ENCODE measurements at regions not wholly inside any gene's neighbourhood (a gene's known extent, or its start where the extent isn't known, plus 50 kb on each side); places are given as distances from the start of the nearest gene placed in this dataset.

- H3K4ac ChIP-seq (ENCODE audit: low read depth, low read length), result no peak overlapping the region
- H2AFZ ChIP-seq (ENCODE audit: low read length), result no peak overlapping the region
- no peaks in the 10 kb centered on the region for H3K79me2 ChIP-seq (ENCODE audit: insufficient read depth, low read length)
- H2BK20ac ChIP-seq (ENCODE audit: low read depth, low read length, poor library complexity, severe bottlenecking), result no peak overlapping the region
- Mint-ChIP-seq H3K4me3 (no peak overlapping the region), H3K9me3 (peaks cover 3 to 7% of the 10 kb centered on the region in 2 experiments; a peak in 2 of 5 replicates), H3K36me3 (ENCODE audit: insufficient read depth in 1 of 3, low read depth in 3 of 3) (peaks cover 0 to under 1% (median 0%) of the 10 kb centered on the region in 3 experiments; a peak in 3 of 7 replicates), H3K27me3 (ENCODE audit: low read depth) (no peaks in the 10 kb centered on the region), H3K27ac (no peak overlapping the region), H3K4me1 (peaks cover 17 to 19% of the 10 kb centered on the region in 2 experiments)
- no peak overlapping the region for H3K27ac ChIP-seq (ENCODE audit: insufficient read length, low read depth, low read length)
- H3K4me1 ChIP-seq (ENCODE audit: insufficient read depth, low read length), result peaks cover 2% of the 10 kb centered on the region; the same call in 1 of the 2 replicates
- H3K27me3 ChIP-seq (ENCODE audit: insufficient read depth, low read length), result no peaks in the 10 kb centered on the region
- H3K4me2 ChIP-seq (ENCODE audit: insufficient read depth, insufficient read length, low read length), result no peak overlapping the region
- no peak overlapping the region for H3K14ac ChIP-seq (ENCODE audit: insufficient read depth, low read length)
- no peak overlapping the region for H3K23ac ChIP-seq (ENCODE audit: insufficient read length, low read depth, low read length)
- no peak for TF ChIP-seq CTCF (conservative IDR thresholded peaks at IDR 0.05)
- H2BK12ac ChIP-seq (ENCODE audit: insufficient read length, low read depth, low read length), result no peak overlapping the region
- H4K20me1 ChIP-seq (ENCODE audit: control insufficient read depth, insufficient read depth, insufficient read length), result no peaks in the 10 kb centered on the region
- no peak overlapping the region for H3K56ac ChIP-seq (ENCODE audit: insufficient read length, low read depth, low read length)
- H3K9me3 ChIP-seq (ENCODE audit: control insufficient read depth, low read depth, low read length), result no peaks in the 10 kb centered on the region
- no peak overlapping the region for H4K91ac ChIP-seq (ENCODE audit: insufficient read length, low read depth, low read length)
- no peak overlapping the region for H4K8ac ChIP-seq (replicated peaks; ENCODE audit: insufficient read length, low read depth, low read length)
- H3T11ph ChIP-seq (ENCODE audit: low read length), result no peak overlapping the region
- no peaks in the 10 kb centered on the region for H3K23me2 ChIP-seq (ENCODE audit: insufficient read length, low read depth, low read length, poor library complexity, severe bottlenecking)
- H2BK15ac ChIP-seq (ENCODE audit: low read depth, low read length), result no peak overlapping the region
- H4K5ac ChIP-seq (ENCODE audit: insufficient read length, low read depth, low read length), result no peak overlapping the region
- H3K18ac ChIP-seq (ENCODE audit: insufficient read length, low read depth, low read length), result no peak overlapping the region
- H3K9ac ChIP-seq (ENCODE audit: extremely low read depth, insufficient read length, low read length), result no peak overlapping the region
- no peaks in the 10 kb centered on the region for H3K79me1 ChIP-seq (ENCODE audit: insufficient read depth, low read depth, low read length, poor library complexity, severe bottlenecking)
- DNase-seq, result no peak
- H2AK5ac ChIP-seq (ENCODE audit: insufficient read length, low read length), result no peak overlapping the region
- no peak overlapping the region for H2BK5ac ChIP-seq (ENCODE audit: insufficient read length, low read length)
- no peak overlapping the region for H2BK120ac ChIP-seq (ENCODE audit: low read depth, low read length, poor library complexity, severe bottlenecking)
Observed at GRCh38 chr3:18201315-18201714, 223.8 kb downstream of the SATB1 start.
